Panc1 (cell line): ENCODE measurements at regions not wholly inside any gene's neighbourhood (a gene's known extent, or its start where the extent isn't known, plus 50 kb on each side); places are given as distances from the start of the nearest gene placed in this dataset.

Experiments used
- POLR2AphosphoS5 ChIP-seq: IDR thresholded peaks from 2 replicates; pipeline ENCODE4 v1.6.1; 2012; ENCODE audit warnings: mild to moderate bottlenecking, low read depth, low read length, moderate library complexity
- TF ChIP-seq, protein P1 (sequence below): fragments of 450-650 bp; IDR thresholded peaks from 2 replicates; pipeline ENCODE4 v1.5.1; 2017; ENCODE audit warnings: mild to moderate bottlenecking

DNA sequence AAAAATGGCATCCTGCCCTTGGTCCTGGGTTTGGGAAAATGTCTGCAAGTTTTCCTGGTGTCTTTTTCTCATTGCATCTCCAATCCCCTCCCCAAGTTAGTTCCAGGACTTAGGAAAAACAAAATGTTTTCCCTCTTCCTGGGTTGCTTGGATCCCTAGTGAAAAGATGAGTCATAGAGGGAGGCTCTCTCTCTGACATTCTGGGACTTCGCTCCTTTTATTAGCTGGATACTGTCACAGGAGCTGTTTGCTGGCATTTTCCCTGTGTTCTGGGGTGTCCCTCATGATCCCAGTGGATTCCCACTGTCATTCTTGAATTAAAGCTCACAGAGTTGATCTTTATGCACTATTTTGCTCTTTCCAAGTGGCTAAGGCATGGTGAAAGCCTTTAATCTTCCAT lies 316.4 kb upstream of the MBL2 start:
- TF ChIP-seq, protein P1, sequence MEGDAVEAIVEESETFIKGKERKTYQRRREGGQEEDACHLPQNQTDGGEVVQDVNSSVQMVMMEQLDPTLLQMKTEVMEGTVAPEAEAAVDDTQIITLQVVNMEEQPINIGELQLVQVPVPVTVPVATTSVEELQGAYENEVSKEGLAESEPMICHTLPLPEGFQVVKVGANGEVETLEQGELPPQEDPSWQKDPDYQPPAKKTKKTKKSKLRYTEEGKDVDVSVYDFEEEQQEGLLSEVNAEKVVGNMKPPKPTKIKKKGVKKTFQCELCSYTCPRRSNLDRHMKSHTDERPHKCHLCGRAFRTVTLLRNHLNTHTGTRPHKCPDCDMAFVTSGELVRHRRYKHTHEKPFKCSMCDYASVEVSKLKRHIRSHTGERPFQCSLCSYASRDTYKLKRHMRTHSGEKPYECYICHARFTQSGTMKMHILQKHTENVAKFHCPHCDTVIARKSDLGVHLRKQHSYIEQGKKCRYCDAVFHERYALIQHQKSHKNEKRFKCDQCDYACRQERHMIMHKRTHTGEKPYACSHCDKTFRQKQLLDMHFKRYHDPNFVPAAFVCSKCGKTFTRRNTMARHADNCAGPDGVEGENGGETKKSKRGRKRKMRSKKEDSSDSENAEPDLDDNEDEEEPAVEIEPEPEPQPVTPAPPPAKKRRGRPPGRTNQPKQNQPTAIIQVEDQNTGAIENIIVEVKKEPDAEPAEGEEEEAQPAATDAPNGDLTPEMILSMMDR: no peak
- TF ChIP-seq POLR2AphosphoS5: no peak
